B cell (primary cell): ENCODE measurements at regions not wholly inside any gene's neighbourhood (a gene's known extent, or its start where the extent isn't known, plus 50 kb on each side); places are given as distances from the start of the nearest gene placed in this dataset.

Experiments used
- ATAC-seq: fragments of 200-7000 bp; cut with Tn5 transposase; one replicate; pipeline ENCODE4 v1.10.0; 2021; ENCODE audit warnings: low read depth, mild to moderate bottlenecking, moderate number of reproducible peaks, moderate library complexity
- CTCF ChIA-PET: fragments of 350-600 bp; sonication (Branson Sonifier 250); formaldehyde crosslinking; loops from one replicate; lab custom pipeline; 2021; ENCODE audit warnings: antibody characterized with exemption, inconsistent platforms; lab: Charles Lee
- POLR2A ChIA-PET: fragments of 350-600 bp; sonication (Branson Sonifier 250); formaldehyde crosslinking; loops from one replicate; lab custom pipeline; 2021; ENCODE audit warnings: antibody characterized with exemption; lab: Charles Lee
- DNase-seq: peaks from one replicate; pipeline ENCODE4 v3.0.0; 2013
- H2AFZ ChIP-seq: 2 replicates; pipeline ENCODE4 v1.6.1; 2012; ENCODE audit warnings: mild to moderate bottlenecking, low read depth, low read length; ENCODE audit not compliant: insufficient read depth, poor library complexity, severe bottlenecking
- H3K27ac ChIP-seq, 2 donors: 1 replicate in 1 of 2; 2 replicates in 1 of 2; pipeline ENCODE4 v1.5.1; 2012 to 2013; ENCODE audit warnings: low read length in 2 of 2, mild to moderate bottlenecking in 2 of 2, moderate library complexity in 1 of 2
- H3K27me3 ChIP-seq, 4 experiments: fragments of 200-600 bp in 1 of 4; sonication (generic) in 1 of 4; replicated peaks in 1 of 4; 1 replicate in 2 of 4; 2 replicates in 2 of 4; pipeline versions ENCODE4 v1.6.1 to v1.7.0; 2013 to 2016; ENCODE audit warnings: low read length in 3 of 4, mild to moderate bottlenecking in 2 of 4, mixed read lengths in 1 of 4, moderate library complexity in 1 of 4; ENCODE audit not compliant: insufficient read depth in 4 of 4, control insufficient read depth in 3 of 4; ENCODE audit errors: control extremely low read depth in 1 of 4
- H3K36me3 ChIP-seq, 2 experiments: replicated peaks in 1 of 2; 1 replicate in 1 of 2; 2 replicates in 1 of 2; pipeline versions ENCODE4 v1.6.1 to v1.7.1; 2013; ENCODE audit warnings: low read length in 1 of 2; ENCODE audit not compliant: insufficient read depth in 2 of 2, control insufficient read depth in 1 of 2; ENCODE audit errors: control extremely low read depth in 1 of 2, extremely low read depth in 1 of 2
- H3K4me1 ChIP-seq, 2 donors: fragments of 200-600 bp in 1 of 2; sonication (generic) in 1 of 2; 1 replicate in 1 of 2; 2 replicates in 1 of 2; pipeline versions ENCODE4 v1.5.1 to v1.6.1; 2013 to 2017; ENCODE audit warnings: low read length in 2 of 2; ENCODE audit not compliant: control insufficient read depth in 2 of 2, insufficient read depth in 2 of 2
- H3K4me2 ChIP-seq: replicated peaks from 2 replicates; pipeline ENCODE3; 2012; ENCODE audit warnings: mild to moderate bottlenecking, low read depth, low read length; ENCODE audit not compliant: poor library complexity, severe bottlenecking
- H3K4me3 ChIP-seq, 5 experiments: fragments of 200-600 bp in 1 of 5; sonication (generic) in 1 of 5; 1 replicate in 3 of 5; 2 replicates in 2 of 5; pipeline versions ENCODE4 v1.5.1 to v1.7.0; 2011 to 2016; ENCODE audit warnings: low read length in 4 of 5, mild to moderate bottlenecking in 4 of 5, low read depth in 2 of 5, control low read depth in 1 of 5, moderate library complexity in 1 of 5; ENCODE audit not compliant: insufficient read depth in 1 of 5; ENCODE audit errors: control extremely low read depth in 1 of 5, extremely low read depth in 1 of 5
- H3K79me2 ChIP-seq: fragments of 200-600 bp; sonication (generic); one replicate; pipeline ENCODE4 v1.6.0; 2016; ENCODE audit warnings: low read length; ENCODE audit not compliant: control insufficient read depth, insufficient read depth
- H3K9ac ChIP-seq: fragments of 200-600 bp; sonication (generic); 2 replicates; pipeline ENCODE4 v1.6.1; 2017; ENCODE audit warnings: mild to moderate bottlenecking, low read length, moderate library complexity
- H3K9me3 ChIP-seq, 3 donors: one replicate each; pipeline versions ENCODE4 v1.6.1 to v1.7.1; 2013; ENCODE audit warnings: low read length in 2 of 3; ENCODE audit not compliant: control insufficient read depth in 2 of 3, insufficient read depth in 1 of 3; ENCODE audit errors: control extremely low read depth in 1 of 3
- H4K20me1 ChIP-seq: 2 replicates; pipeline ENCODE4 v1.6.0; 2012; ENCODE audit warnings: mild to moderate bottlenecking, low read length; ENCODE audit not compliant: insufficient read depth, control insufficient read depth, poor library complexity, severe bottlenecking
- H3K27ac Mint-ChIP-seq: one replicate; pipeline ENCODE4 v1.8.0; 2021; ENCODE audit warnings: mixed read lengths
- H3K27me3 Mint-ChIP-seq: one replicate; pipeline ENCODE4 v1.8.0; 2021; ENCODE audit warnings: mixed read lengths
- H3K4me1 Mint-ChIP-seq: one replicate; pipeline ENCODE4 v1.8.0; 2021; ENCODE audit warnings: mixed read lengths
- H3K4me3 Mint-ChIP-seq: one replicate; pipeline ENCODE4 v1.8.0; 2021; ENCODE audit warnings: mixed read lengths
- H3K9me3 Mint-ChIP-seq: one replicate; pipeline ENCODE4 v1.8.0; 2022; ENCODE audit warnings: mixed read lengths; ENCODE audit not compliant: insufficient read depth
- EZH2 ChIP-seq: IDR thresholded peaks from 2 replicates; pipeline ENCODE4 v1.6.1; 2012; ENCODE audit warnings: borderline replicate concordance, low read depth, mild to moderate bottlenecking, moderate library complexity, low read length; ENCODE audit not compliant: insufficient read depth, poor library complexity, severe bottlenecking
- intact Hi-C: fragments of 100-400 bp; cut with micrococcal nuclease; formaldehyde crosslinking; loops from one replicate; pipeline ENCODE4 v1.10.0; 2022
- TF ChIP-seq, protein P1 (sequence below): fragments of 200-600 bp; IDR thresholded peaks from one replicate; pipeline ENCODE4 v1.8.0; 2022; ENCODE audit warnings: antibody characterized with exemption, mild to moderate bottlenecking

DNA sequence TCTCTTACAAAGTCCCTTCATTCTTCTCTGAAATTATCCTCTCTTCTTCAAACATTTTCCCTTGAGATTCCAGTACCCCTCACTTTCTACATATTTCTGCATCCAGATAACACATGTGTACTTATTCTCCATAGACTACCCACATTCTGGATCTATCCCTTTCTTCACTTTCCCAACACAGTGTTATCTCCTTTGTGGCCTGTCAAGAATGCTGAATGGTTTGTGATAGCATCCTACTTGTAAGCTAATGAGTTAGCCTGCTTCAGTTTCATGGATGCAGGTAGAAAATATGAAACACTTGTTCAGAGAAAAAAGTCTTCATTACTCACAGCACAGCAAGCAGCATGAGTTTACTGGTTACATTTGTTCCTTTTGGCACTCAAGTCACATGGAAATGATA is 245.4 kb downstream of the HTR1B start:
- H3K9me3 ChIP-seq: peaks cover 0 to 6% (median 3%) of the 10 kb centered on the region in 3 donors
- POLR2A ChIA-PET: no interaction called here
- no peaks in the 10 kb centered on the region for H3K4me1 Mint-ChIP-seq
- H3K4me3 Mint-ChIP-seq: no peak overlapping the region
- no peak overlapping the region for H3K27ac ChIP-seq
- no peak overlapping the region for H2AFZ ChIP-seq
- no peak overlapping the region for H3K4me2 ChIP-seq
- no peak for DNase-seq
- intact Hi-C loops: no loop called here
- no peaks in the 10 kb centered on the region for H3K79me2 ChIP-seq
- no peaks in the 10 kb centered on the region for H4K20me1 ChIP-seq
- H3K27ac Mint-ChIP-seq: no peak overlapping the region
- no peaks in the 10 kb centered on the region for H3K36me3 ChIP-seq
- no peak overlapping the region for H3K9ac ChIP-seq
- CTCF ChIA-PET: no interaction called here
- peaks cover 8% of the 10 kb centered on the region for H3K9me3 Mint-ChIP-seq
- no peak overlapping the region for H3K4me3 ChIP-seq
- no peaks in the 10 kb centered on the region for H3K27me3 ChIP-seq
- no peaks in the 10 kb centered on the region for H3K27me3 Mint-ChIP-seq
- no peaks in the 10 kb centered on the region for H3K4me1 ChIP-seq
- TF ChIP-seq, protein P1, sequence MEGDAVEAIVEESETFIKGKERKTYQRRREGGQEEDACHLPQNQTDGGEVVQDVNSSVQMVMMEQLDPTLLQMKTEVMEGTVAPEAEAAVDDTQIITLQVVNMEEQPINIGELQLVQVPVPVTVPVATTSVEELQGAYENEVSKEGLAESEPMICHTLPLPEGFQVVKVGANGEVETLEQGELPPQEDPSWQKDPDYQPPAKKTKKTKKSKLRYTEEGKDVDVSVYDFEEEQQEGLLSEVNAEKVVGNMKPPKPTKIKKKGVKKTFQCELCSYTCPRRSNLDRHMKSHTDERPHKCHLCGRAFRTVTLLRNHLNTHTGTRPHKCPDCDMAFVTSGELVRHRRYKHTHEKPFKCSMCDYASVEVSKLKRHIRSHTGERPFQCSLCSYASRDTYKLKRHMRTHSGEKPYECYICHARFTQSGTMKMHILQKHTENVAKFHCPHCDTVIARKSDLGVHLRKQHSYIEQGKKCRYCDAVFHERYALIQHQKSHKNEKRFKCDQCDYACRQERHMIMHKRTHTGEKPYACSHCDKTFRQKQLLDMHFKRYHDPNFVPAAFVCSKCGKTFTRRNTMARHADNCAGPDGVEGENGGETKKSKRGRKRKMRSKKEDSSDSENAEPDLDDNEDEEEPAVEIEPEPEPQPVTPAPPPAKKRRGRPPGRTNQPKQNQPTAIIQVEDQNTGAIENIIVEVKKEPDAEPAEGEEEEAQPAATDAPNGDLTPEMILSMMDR: no peak
- TF ChIP-seq EZH2: no peak
- no peak for ATAC-seq

DNA sequence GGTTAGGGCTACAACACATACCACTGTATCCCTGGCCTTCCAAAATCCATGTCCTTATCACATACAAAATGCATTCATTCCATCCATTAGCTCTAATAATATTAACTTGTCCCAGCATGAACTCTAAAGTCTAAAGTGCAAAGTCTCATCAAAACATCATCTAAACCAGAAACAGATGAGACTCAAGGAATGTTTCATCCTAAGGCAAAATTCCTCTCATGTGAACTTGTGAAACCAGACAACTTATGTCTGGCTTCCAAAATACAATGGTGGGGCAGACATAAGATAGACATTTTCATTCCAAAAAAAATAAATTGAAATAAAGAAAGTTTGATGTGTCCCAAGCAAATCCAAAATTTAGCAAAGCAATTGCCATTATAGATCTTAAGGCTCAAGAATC is 257.4 kb downstream of the HTR1B start:
- H3K9ac ChIP-seq: no peak overlapping the region
- no peaks in the 10 kb centered on the region for H3K79me2 ChIP-seq
- no peak overlapping the region for H3K4me3 Mint-ChIP-seq
- H3K27me3 Mint-ChIP-seq: no peaks in the 10 kb centered on the region
- intact Hi-C loops: no loop called here
- POLR2A ChIA-PET: no interaction called here
- no peak overlapping the region for H3K4me2 ChIP-seq
- DNase-seq (no peak), ATAC-seq (no peak)
- peaks cover 4% of the 10 kb centered on the region for H3K9me3 Mint-ChIP-seq
- CTCF ChIA-PET: no interaction called here
- no peak overlapping the region for H2AFZ ChIP-seq
- H3K9me3 ChIP-seq: no peaks in the 10 kb centered on the region
- H3K4me3 ChIP-seq: no peak overlapping the region
- no peaks in the 10 kb centered on the region for H3K4me1 ChIP-seq
- H3K27ac Mint-ChIP-seq: no peak overlapping the region
- H3K27ac ChIP-seq: no peak overlapping the region
- H3K27me3 ChIP-seq: no peaks in the 10 kb centered on the region
- no peaks in the 10 kb centered on the region for H4K20me1 ChIP-seq
- no peaks in the 10 kb centered on the region for H3K36me3 ChIP-seq
- no peaks in the 10 kb centered on the region for H3K4me1 Mint-ChIP-seq
- TF ChIP-seq, protein P1: no peak
